ENCODE measurements at regions not wholly inside any gene's neighbourhood (a gene's known extent, or its start where the extent isn't known, plus 50 kb on each side); places are given as distances from the start of the nearest gene placed in this dataset.

DNA sequence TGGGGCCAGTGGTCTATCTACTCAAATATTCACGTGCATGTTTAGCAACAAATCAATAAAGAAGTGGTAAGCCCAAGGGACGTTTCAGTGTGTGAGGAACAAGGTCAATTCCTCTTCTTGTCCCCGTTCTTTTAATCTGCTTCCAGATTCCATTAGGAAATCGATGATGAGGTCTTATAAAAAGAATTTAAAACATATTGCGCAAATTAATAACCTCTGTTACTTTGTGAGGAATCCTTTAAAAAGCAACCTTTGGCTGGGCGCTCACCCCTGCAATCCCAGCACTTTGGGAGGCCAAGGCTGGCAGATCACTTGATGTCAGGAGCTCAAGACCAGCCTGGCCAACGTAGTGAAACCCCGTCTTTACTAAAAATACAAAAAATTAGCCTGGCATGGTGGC lies 113.0 kb upstream of the TMPRSS2 start:
- Histone ChIP-seq H3K4me1 (ENCODE audit: control insufficient read depth in 5 of 5, insufficient read depth in 5 of 5, low read length in 5 of 5) (peaks cover 0 to 19% (median 3%) of the 10 kb centered on the region in 5 donors), H3K9me3 (ENCODE audit: control insufficient read depth in 4 of 4, insufficient read depth in 3 of 4, low read length in 3 of 4) (peaks cover 0 to 2% (median under 1%) of the 10 kb centered on the region in 4 donors), H3K36me3 (ENCODE audit: control insufficient read depth in 4 of 4, insufficient read depth in 4 of 4, low read length in 4 of 4) (no peaks in the 10 kb centered on the region), H3K9ac (ENCODE audit: insufficient read depth in 1 of 2, low read length in 2 of 2) (no peak overlapping the region), H3K4me3 (no peak overlapping the region), H3K27ac (ENCODE audit: low read depth in 1 of 2, low read length in 1 of 2) (no peak overlapping the region), H3K27me3 (ENCODE audit: control insufficient read depth in 3 of 3, insufficient read depth in 3 of 3, low read length in 2 of 3) (no peaks in the 10 kb centered on the region)
- 75 to 82% methylated on average over 8 of the region's 8 CpGs for WGBS, 2 donors
- TF ChIP-seq, protein P1, sequence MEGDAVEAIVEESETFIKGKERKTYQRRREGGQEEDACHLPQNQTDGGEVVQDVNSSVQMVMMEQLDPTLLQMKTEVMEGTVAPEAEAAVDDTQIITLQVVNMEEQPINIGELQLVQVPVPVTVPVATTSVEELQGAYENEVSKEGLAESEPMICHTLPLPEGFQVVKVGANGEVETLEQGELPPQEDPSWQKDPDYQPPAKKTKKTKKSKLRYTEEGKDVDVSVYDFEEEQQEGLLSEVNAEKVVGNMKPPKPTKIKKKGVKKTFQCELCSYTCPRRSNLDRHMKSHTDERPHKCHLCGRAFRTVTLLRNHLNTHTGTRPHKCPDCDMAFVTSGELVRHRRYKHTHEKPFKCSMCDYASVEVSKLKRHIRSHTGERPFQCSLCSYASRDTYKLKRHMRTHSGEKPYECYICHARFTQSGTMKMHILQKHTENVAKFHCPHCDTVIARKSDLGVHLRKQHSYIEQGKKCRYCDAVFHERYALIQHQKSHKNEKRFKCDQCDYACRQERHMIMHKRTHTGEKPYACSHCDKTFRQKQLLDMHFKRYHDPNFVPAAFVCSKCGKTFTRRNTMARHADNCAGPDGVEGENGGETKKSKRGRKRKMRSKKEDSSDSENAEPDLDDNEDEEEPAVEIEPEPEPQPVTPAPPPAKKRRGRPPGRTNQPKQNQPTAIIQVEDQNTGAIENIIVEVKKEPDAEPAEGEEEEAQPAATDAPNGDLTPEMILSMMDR (IDR thresholded peaks at IDR 0.05; ENCODE audit: control extremely low read depth, extremely low read depth) = no peak
- DNase-seq = peak in 1 of 3 donors; percentile 50
- ATAC-seq (ENCODE audit: insufficient read depth, low FRiP score) = no peak

DNA sequence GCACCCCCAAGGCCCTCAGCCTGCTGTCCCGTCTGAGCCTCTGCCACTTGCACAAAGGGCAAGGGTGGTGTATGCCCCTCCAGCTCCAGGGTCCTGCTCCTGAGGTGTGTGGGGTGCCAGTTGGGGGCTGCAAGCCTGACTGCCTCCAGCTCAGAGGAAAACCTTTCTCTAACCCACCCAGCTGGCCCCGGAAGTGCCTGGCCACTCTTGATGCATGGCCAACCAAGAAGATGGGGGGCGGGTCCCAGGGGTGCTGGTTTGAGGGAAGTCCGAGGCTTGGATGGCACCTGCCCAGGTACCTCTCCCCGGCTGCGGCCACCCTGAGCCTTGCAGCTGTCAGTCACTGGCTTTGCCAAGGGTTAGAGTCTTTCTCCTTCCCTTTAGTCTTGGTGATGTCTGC lies 112.6 kb upstream of the TMPRSS2 start:
- H3K9ac ChIP-seq (ENCODE audit: insufficient read depth in 1 of 2, low read length in 2 of 2) = no peak overlapping the region
- DNase-seq (no peak), ATAC-seq (ENCODE audit: insufficient read depth, low FRiP score) (no peak)
- no peak overlapping the region for H3K27ac ChIP-seq (ENCODE audit: low read depth in 1 of 2, low read length in 1 of 2)
- WGBS, 2 donors = 83 to 91% methylated on average over 6 of the region's 6 CpGs
- H3K4me1 ChIP-seq (ENCODE audit: control insufficient read depth in 5 of 5, insufficient read depth in 5 of 5, low read length in 5 of 5) = peaks cover 0 to 23% (median 5%) of the 10 kb centered on the region in 5 donors
- H3K9me3 ChIP-seq (ENCODE audit: control insufficient read depth in 4 of 4, insufficient read depth in 3 of 4, low read length in 3 of 4) = peaks cover 0 to 2% (median under 1%) of the 10 kb centered on the region in 4 donors
- TF ChIP-seq, protein P1 (IDR thresholded peaks at IDR 0.05; ENCODE audit: control extremely low read depth, extremely low read depth) = no peak
- H3K36me3 ChIP-seq (ENCODE audit: control insufficient read depth in 4 of 4, insufficient read depth in 4 of 4, low read length in 4 of 4) = no peaks in the 10 kb centered on the region
- H3K27me3 ChIP-seq (ENCODE audit: control insufficient read depth in 3 of 3, insufficient read depth in 3 of 3, low read length in 2 of 3) = no peaks in the 10 kb centered on the region
- no peak overlapping the region for H3K4me3 ChIP-seq

DNA sequence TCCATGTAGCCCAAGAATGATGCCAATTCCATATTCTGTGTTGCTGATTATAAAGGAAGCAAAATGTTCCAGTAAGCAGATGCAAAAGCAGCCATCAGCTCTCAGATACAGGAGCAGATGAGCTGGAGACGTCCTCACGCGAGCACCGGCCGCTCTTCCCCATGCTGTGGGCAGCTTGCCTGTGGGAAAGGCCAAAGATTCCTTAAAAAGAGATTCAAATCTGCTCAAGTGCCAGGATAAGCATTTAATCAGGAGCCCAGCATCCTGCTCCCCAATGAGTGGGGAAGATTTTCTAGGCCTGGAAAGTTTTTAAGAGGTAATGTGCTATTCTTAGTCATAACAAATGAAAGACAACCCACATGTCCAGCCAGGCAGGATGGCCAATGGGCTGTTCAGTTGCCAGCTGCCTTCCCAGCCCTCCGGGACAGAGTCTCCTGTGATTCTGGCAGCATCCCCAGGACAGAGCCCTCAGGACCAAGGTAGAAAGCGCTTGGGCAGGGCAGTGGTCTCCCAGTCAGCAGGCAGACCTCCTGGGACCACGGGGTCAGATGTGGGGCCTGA lies 108.2 kb upstream of the TMPRSS2 start:
- peak overlapping the region in 1 of 2 donors; percentile 72 for H3K27ac ChIP-seq (ENCODE audit: low read depth in 1 of 2, low read length in 1 of 2)
- 71 to 81% methylated on average over 8 of the region's 8 CpGs for WGBS, 2 donors
- H3K4me3 ChIP-seq = no peak overlapping the region
- no peaks in the 10 kb centered on the region for H3K9me3 ChIP-seq (ENCODE audit: control insufficient read depth in 4 of 4, insufficient read depth in 3 of 4, low read length in 3 of 4)
- H3K27me3 ChIP-seq (ENCODE audit: control insufficient read depth in 3 of 3, insufficient read depth in 3 of 3, low read length in 2 of 3) = no peaks in the 10 kb centered on the region
- peak in 1 of 3 donors; percentile 44 for DNase-seq
- no peaks in the 10 kb centered on the region for H3K36me3 ChIP-seq (ENCODE audit: control insufficient read depth in 4 of 4, insufficient read depth in 4 of 4, low read length in 4 of 4)
- ATAC-seq (ENCODE audit: insufficient read depth, low FRiP score) = no peak
- H3K9ac ChIP-seq (ENCODE audit: insufficient read depth in 1 of 2, low read length in 2 of 2) = no peak overlapping the region
- TF ChIP-seq, protein P1 (IDR thresholded peaks at IDR 0.05; ENCODE audit: control extremely low read depth, extremely low read depth) = no peak
- H3K4me1 ChIP-seq (ENCODE audit: control insufficient read depth in 5 of 5, insufficient read depth in 5 of 5, low read length in 5 of 5) = peaks cover 0 to 21% (median 3%) of the 10 kb centered on the region in 5 donors

DNA sequence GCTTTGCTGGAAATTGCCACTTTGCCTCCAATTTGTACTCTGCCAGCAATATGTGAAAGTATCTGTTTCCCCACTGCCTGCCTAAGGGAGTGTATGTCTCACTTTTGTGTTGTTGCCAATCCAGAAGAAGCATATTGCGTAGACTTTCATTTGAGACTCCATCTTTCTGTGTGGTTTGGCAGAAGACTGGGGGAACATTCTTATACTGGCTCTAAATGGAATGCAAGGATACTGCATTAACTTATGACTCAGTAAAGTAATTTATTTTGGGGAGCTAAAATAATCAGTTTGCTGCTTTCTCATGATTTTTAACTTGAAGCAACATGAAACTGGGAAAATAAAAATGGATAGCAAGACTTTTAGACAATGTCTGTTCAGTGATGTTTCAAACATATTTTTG lies 107.7 kb upstream of the TMPRSS2 start:
- Histone ChIP-seq H3K9me3 (ENCODE audit: control insufficient read depth in 4 of 4, insufficient read depth in 3 of 4, low read length in 3 of 4) (no peaks in the 10 kb centered on the region), H3K27me3 (ENCODE audit: control insufficient read depth in 3 of 3, insufficient read depth in 3 of 3, low read length in 2 of 3) (no peaks in the 10 kb centered on the region), H3K9ac (ENCODE audit: insufficient read depth in 1 of 2, low read length in 2 of 2) (no peak overlapping the region), H3K4me1 (ENCODE audit: control insufficient read depth in 5 of 5, insufficient read depth in 5 of 5, low read length in 5 of 5) (peaks cover 0 to 20% (median 3%) of the 10 kb centered on the region in 5 donors), H3K27ac (ENCODE audit: low read depth in 1 of 2, low read length in 1 of 2) (no peak overlapping the region), H3K4me3 (no peak overlapping the region), H3K36me3 (ENCODE audit: control insufficient read depth in 4 of 4, insufficient read depth in 4 of 4, low read length in 4 of 4) (no peaks in the 10 kb centered on the region)
- 77 to 78% methylated on average over 1 of the region's 1 CpG for WGBS, 2 donors
- TF ChIP-seq, protein P1 (IDR thresholded peaks at IDR 0.05; ENCODE audit: control extremely low read depth, extremely low read depth) = no peak
- peak in 2 of 3 donors; percentile 49 to 63 for DNase-seq
- ATAC-seq (ENCODE audit: insufficient read depth, low FRiP score) = no peak

Measured in lung (tissue), 11 donors.